Hepatocyte (in vitro differentiated cells): ENCODE measurements at regions not wholly inside any gene's neighbourhood (a gene's known extent, or its start where the extent isn't known, plus 50 kb on each side); places are given as distances from the start of the nearest gene placed in this dataset.

Experiments used
- DNase-seq: peaks from one replicate; pipeline ENCODE4 v3.0.0-alpha.2; 2016; ENCODE audit warnings: low spot score
- H2AFZ ChIP-seq: fragments of 200-600 bp; sonication (generic); 2 replicates; pipeline ENCODE4 v1.6.0; 2016; ENCODE audit warnings: antibody characterized with exemption, mild to moderate bottlenecking
- H3K27ac ChIP-seq: fragments of 200-600 bp; sonication (generic); 2 replicates; pipeline ENCODE4 v1.5.1; 2016; ENCODE audit warnings: mild to moderate bottlenecking
- H3K27me3 ChIP-seq: fragments of 200-600 bp; sonication (generic); 2 replicates; pipeline ENCODE4 v1.6.1; 2016
- H3K36me3 ChIP-seq: fragments of 200-600 bp; sonication (generic); replicated peaks from 2 replicates; pipeline ENCODE4 v1.5.1; 2016; ENCODE audit warnings: low read depth; ENCODE audit not compliant: insufficient read depth
- H3K4me1 ChIP-seq: fragments of 200-600 bp; sonication (generic); 2 replicates; pipeline ENCODE4 v1.5.1; 2016; ENCODE audit warnings: mild to moderate bottlenecking, moderate library complexity; ENCODE audit not compliant: insufficient read depth
- H3K4me2 ChIP-seq: fragments of 200-600 bp; sonication (generic); 2 replicates; pipeline ENCODE4 v1.6.0; 2016
- H3K4me3 ChIP-seq: fragments of 200-600 bp; sonication (generic); 2 replicates; pipeline ENCODE4 v1.5.1; 2016; ENCODE audit warnings: mild to moderate bottlenecking
- H3K79me2 ChIP-seq: fragments of 200-600 bp; sonication (generic); 2 replicates; pipeline ENCODE4 v1.6.0; 2017; ENCODE audit warnings: mild to moderate bottlenecking
- H3K9me2 ChIP-seq: fragments of 200-600 bp; sonication (generic); replicated peaks from 2 replicates; pipeline ENCODE4 v1.6.0; 2017; ENCODE audit warnings: mild to moderate bottlenecking; ENCODE audit not compliant: insufficient read depth
- H3K9me3 ChIP-seq: fragments of 200-600 bp; sonication (generic); 2 replicates; pipeline ENCODE4 v1.5.1; 2016; ENCODE audit warnings: low read depth, mild to moderate bottlenecking
- H4K20me1 ChIP-seq: fragments of 200-600 bp; sonication (generic); 2 replicates; pipeline ENCODE4 v1.6.0; 2016; ENCODE audit warnings: mild to moderate bottlenecking; ENCODE audit not compliant: insufficient read depth, poor library complexity, severe bottlenecking
- CTCF ChIP-seq: fragments of 200-600 bp; sonication (generic); IDR thresholded peaks from 2 replicates; pipeline ENCODE4 v1.5.1; 2016; ENCODE audit warnings: antibody characterized with exemption, mild to moderate bottlenecking; ENCODE audit not compliant: poor library complexity
- EZH2 ChIP-seq: fragments of 200-600 bp; sonication (generic); IDR thresholded peaks from 2 replicates; pipeline ENCODE4 v1.6.1; 2016; ENCODE audit warnings: antibody characterized with exemption, mild to moderate bottlenecking, borderline replicate concordance
- EZH2phosphoT487 ChIP-seq: fragments of 200-600 bp; sonication (generic); IDR thresholded peaks from one replicate; pipeline ENCODE4 v1.6.1; 2018; ENCODE audit warnings: antibody characterized with exemption, mild to moderate bottlenecking, low read depth, moderate library complexity; ENCODE audit not compliant: unreplicated experiment, severe bottlenecking
- WGBS: methylation state at CpG from one replicate; pipeline ENCODE4 v1.1.6; 2016; ENCODE audit warnings: low lambda C conversion rate; ENCODE audit errors: missing lambda C conversion rate; 5-methylcytosine and 5-hydroxymethylcytosine counted together

DNA sequence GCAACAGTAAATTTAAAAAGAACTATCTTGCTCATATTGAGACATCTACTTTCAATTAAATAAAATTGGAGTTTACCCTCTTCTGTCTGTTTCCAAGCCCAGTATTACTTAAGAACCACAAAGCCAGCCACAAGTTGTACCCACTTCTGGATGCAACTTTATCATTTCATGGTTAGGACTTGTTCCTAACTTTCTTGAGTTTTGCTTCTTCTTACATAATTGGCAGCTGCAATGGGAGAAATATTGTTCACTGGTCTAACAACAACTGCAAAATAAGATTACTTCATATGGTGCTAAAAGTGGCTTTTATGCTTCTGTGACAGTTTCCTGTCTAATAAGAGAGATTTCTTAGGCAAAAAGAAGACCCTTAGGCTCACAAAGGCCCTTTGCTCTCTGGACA is 240.6 kb downstream of the OTOL1 start:
- H2AFZ ChIP-seq = no peak overlapping the region
- no peaks in the 10 kb centered on the region for H3K36me3 ChIP-seq
- no peak overlapping the region for H3K4me2 ChIP-seq
- H3K79me2 ChIP-seq = no peaks in the 10 kb centered on the region
- H3K27ac ChIP-seq = no peak overlapping the region
- no peak overlapping the region for H3K4me3 ChIP-seq
- DNase-seq = no peak
- H3K9me3 ChIP-seq = no peaks in the 10 kb centered on the region
- no peaks in the 10 kb centered on the region for H4K20me1 ChIP-seq
- H3K27me3 ChIP-seq = no peaks in the 10 kb centered on the region
- peaks cover 6% of the 10 kb centered on the region for H3K4me1 ChIP-seq
- no peaks in the 10 kb centered on the region for H3K9me2 ChIP-seq
- TF ChIP-seq CTCF = no peak
- TF ChIP-seq EZH2 = no peak
- no peak for TF ChIP-seq EZH2phosphoT487

- no peak for DNase-seq
- H2AFZ ChIP-seq = no peak overlapping the region
- H3K79me2 ChIP-seq = no peaks in the 10 kb centered on the region
- no peaks in the 10 kb centered on the region for H3K36me3 ChIP-seq
- H3K4me1 ChIP-seq = peaks cover 6% of the 10 kb centered on the region
- H3K9me2 ChIP-seq = no peaks in the 10 kb centered on the region
- no peak overlapping the region for H3K4me2 ChIP-seq
- no peak overlapping the region for H3K4me3 ChIP-seq
- TF ChIP-seq EZH2 (no peak), CTCF (no peak), EZH2phosphoT487 (no peak)
- no peaks in the 10 kb centered on the region for H3K9me3 ChIP-seq
- H3K27ac ChIP-seq = no peak overlapping the region
- H3K27me3 ChIP-seq = no peaks in the 10 kb centered on the region
- no peaks in the 10 kb centered on the region for H4K20me1 ChIP-seq
Measured at GRCh38 chr3:161740421-161740820, 243.8 kb downstream of the OTOL1 start.

DNA sequence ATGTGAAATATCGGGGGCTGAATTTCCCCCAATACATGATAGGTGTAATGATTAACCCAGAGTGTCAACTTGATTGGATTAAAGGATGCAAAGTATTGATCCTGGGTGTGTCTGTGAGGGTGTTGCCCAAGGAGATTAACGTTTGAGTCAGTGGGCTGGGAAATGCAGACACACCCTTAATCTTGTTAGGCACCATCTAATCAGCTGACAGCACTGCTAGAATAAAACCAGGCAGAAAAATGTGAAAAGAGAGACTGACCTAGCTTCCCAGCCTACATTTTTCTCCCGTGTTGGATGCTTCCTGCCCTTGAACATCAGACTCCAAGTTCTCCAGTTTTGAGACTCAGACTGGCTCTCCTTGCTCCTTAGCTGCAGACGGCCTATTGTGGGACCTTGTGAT is 247.8 kb downstream of the OTOL1 start:
- WGBS = 76% methylated on average over 4 of the region's 4 CpGs

More for the DNA sequence above, 247.8 kb downstream of the OTOL1 start:
- Histone ChIP-seq H2AFZ (no peak overlapping the region), H3K4me3 (no peak overlapping the region), H4K20me1 (no peaks in the 10 kb centered on the region), H3K36me3 (no peaks in the 10 kb centered on the region), H3K27me3 (no peaks in the 10 kb centered on the region), H3K9me3 (no peaks in the 10 kb centered on the region), H3K4me1 (no peaks in the 10 kb centered on the region), H3K4me2 (no peak overlapping the region), H3K27ac (no peak overlapping the region), H3K79me2 (no peaks in the 10 kb centered on the region), H3K9me2 (no peaks in the 10 kb centered on the region)
- TF ChIP-seq EZH2phosphoT487 (no peak), CTCF (no peak), EZH2 (no peak)
- DNase-seq = no peak
